GM18861 (cell line): ENCODE measurements at regions not wholly inside any gene's neighbourhood (a gene's known extent, or its start where the extent isn't known, plus 50 kb on each side); places are given as distances from the start of the nearest gene placed in this dataset.
"Not testable (repeated sequence)": the region's sequence is repeated elsewhere in the genome, so short reads cannot be mapped to it uniquely, and the experiment has no call there.

Experiments
- ATAC-seq: cut with Tn5 transposase; IDR thresholded peaks from one replicate; pipeline ENCODE4 v1.9.1; 2021; ENCODE audit not compliant: unreplicated experiment

GRCh38 chr4:84379917-84380641, 119.0 kb downstream of the NKX6-1 start:
- ATAC-seq = no peak

GRCh38 chr4:84378983-84379382, 120.1 kb downstream of the NKX6-1 start:
- ATAC-seq = no peak

GRCh38 chr4:84378356-84378755, 120.7 kb downstream of the NKX6-1 start:
- no peak for ATAC-seq

GRCh38 chr4:84366907-84367306, 132.2 kb downstream of the NKX6-1 start:
- ATAC-seq = no peak

- no peak for ATAC-seq
Observed at GRCh38 chr4:84366161-84366560, 132.9 kb downstream of the NKX6-1 start.

GRCh38 chr4:84362896-84363655, 136.0 kb downstream of the NKX6-1 start:
- no peak for ATAC-seq

- no peak for ATAC-seq
Observed at GRCh38 chr4:84342161-84342560, 156.9 kb downstream of the NKX6-1 start.

- no peak for ATAC-seq
Observed at GRCh38 chr4:84341559-84341958, 157.5 kb downstream of the NKX6-1 start.

GRCh38 chr4:84338367-84338766, 160.7 kb downstream of the NKX6-1 start:
- no peak for ATAC-seq

GRCh38 chr4:84336964-84337705, 162.0 kb downstream of the NKX6-1 start:
- no peak for ATAC-seq

GRCh38 chr4:84327526-84327925, 171.6 kb downstream of the NKX6-1 start:
- ATAC-seq = no peak

GRCh38 chr4:84325625-84326024, 173.5 kb downstream of the NKX6-1 start:
- no peak for ATAC-seq

- ATAC-seq = no peak
Observed at GRCh38 chr4:84324303-84325245, 174.5 kb downstream of the NKX6-1 start.

- ATAC-seq = no peak
Observed at GRCh38 chr4:84319124-84319523, 180.0 kb downstream of the NKX6-1 start.

GRCh38 chr4:84317513-84317912, 181.6 kb downstream of the NKX6-1 start:
- no peak for ATAC-seq

GRCh38 chr4:84312426-84313012, 186.6 kb downstream of the NKX6-1 start:
- ATAC-seq = no peak

GRCh38 chr4:84309191-84309590, 189.9 kb downstream of the NKX6-1 start:
- ATAC-seq = no peak

GRCh38 chr4:84298719-84299254, 200.3 kb downstream of the NKX6-1 start:
- not testable (repeated sequence) for ATAC-seq

GRCh38 chr4:84298023-84298718, 200.9 kb downstream of the NKX6-1 start:
- no peak for ATAC-seq
